Fibroblast of lung (primary cell): ENCODE measurements at regions not wholly inside any gene's neighbourhood (a gene's known extent, or its start where the extent isn't known, plus 50 kb on each side); places are given as distances from the start of the nearest gene placed in this dataset.

ENCODE experiments used
- DNase-seq, 2 donors: peaks; one replicate each; pipeline versions ENCODE4 v3.0.0 to v3.0.0-alpha.2; 2010; ENCODE audit warnings: low read depth in 2 of 2
- H2AFZ ChIP-seq: 2 replicates; pipeline ENCODE4 v1.5.1; 2012; ENCODE audit warnings: low read length, control low read depth, inconsistent platforms
- H3K27ac ChIP-seq: 2 replicates; pipeline ENCODE4 v1.5.1; 2011; ENCODE audit warnings: low read length, control low read depth; ENCODE audit not compliant: insufficient read depth
- H3K27me3 ChIP-seq: 2 replicates; pipeline ENCODE4 v1.5.1; 2011; ENCODE audit warnings: mild to moderate bottlenecking, low read length; ENCODE audit not compliant: control insufficient read depth, insufficient read depth
- H3K36me3 ChIP-seq: 2 replicates; pipeline ENCODE4 v1.5.1; 2011; ENCODE audit warnings: low read length; ENCODE audit not compliant: control insufficient read depth, insufficient read depth
- H3K4me1 ChIP-seq: 2 replicates; pipeline ENCODE4 v1.5.1; 2011; ENCODE audit warnings: low read length; ENCODE audit not compliant: control insufficient read depth, insufficient read depth; ENCODE audit errors: extremely low read depth
- H3K4me2 ChIP-seq: 2 replicates; pipeline ENCODE4 v1.5.1; 2011; ENCODE audit warnings: low read length, control low read depth; ENCODE audit not compliant: insufficient read depth; ENCODE audit errors: extremely low read depth
- H3K4me3 ChIP-seq, 4 experiments: fragments of 200-600 bp in 1 of 4; sonication (generic) in 1 of 4; replicated peaks in 1 of 4; 2 replicates each; pipeline ENCODE4 v1.5.1; 2011 to 2016; ENCODE audit warnings: low read length in 4 of 4, low read depth in 3 of 4, mild to moderate bottlenecking in 3 of 4, control low read depth in 2 of 4, inconsistent platforms in 1 of 4, mixed read lengths in 1 of 4; ENCODE audit not compliant: insufficient read depth in 1 of 4; ENCODE audit errors: control extremely low read depth in 1 of 4
- H3K79me2 ChIP-seq: 2 replicates; pipeline ENCODE4 v1.5.1; 2012; ENCODE audit warnings: mild to moderate bottlenecking, low read length, inconsistent platforms; ENCODE audit not compliant: control insufficient read depth, insufficient read depth
- H3K9ac ChIP-seq: 2 replicates; pipeline ENCODE4 v1.5.1; 2011; ENCODE audit warnings: mild to moderate bottlenecking, low read length, control low read depth; ENCODE audit not compliant: insufficient read depth
- H3K9me3 ChIP-seq: 2 replicates; pipeline ENCODE4 v1.5.1; 2012; ENCODE audit warnings: low read depth, low read length; ENCODE audit not compliant: control insufficient read depth, insufficient read depth
- H4K20me1 ChIP-seq: 2 replicates; pipeline ENCODE4 v1.5.1; 2011; ENCODE audit warnings: low read length; ENCODE audit not compliant: control insufficient read depth, insufficient read depth; ENCODE audit errors: extremely low read depth
- EZH2 ChIP-seq: IDR thresholded peaks from 2 replicates; pipeline ENCODE4 v1.5.1; 2012; ENCODE audit warnings: low read length, control low read depth, mild to moderate bottlenecking; ENCODE audit errors: missing control alignments
- TF ChIP-seq, protein P1 (sequence below), 2 donors: IDR thresholded peaks in 1 of 2; conservative IDR thresholded peaks in 1 of 2; 1 replicate in 1 of 2; 2 replicates in 1 of 2; pipeline ENCODE4 v1.5.1; 2011 to 2012; ENCODE audit warnings: low read length in 2 of 2, control low read depth in 1 of 2, inconsistent platforms in 1 of 2, low read depth in 1 of 2, mild to moderate bottlenecking in 1 of 2

DNA sequence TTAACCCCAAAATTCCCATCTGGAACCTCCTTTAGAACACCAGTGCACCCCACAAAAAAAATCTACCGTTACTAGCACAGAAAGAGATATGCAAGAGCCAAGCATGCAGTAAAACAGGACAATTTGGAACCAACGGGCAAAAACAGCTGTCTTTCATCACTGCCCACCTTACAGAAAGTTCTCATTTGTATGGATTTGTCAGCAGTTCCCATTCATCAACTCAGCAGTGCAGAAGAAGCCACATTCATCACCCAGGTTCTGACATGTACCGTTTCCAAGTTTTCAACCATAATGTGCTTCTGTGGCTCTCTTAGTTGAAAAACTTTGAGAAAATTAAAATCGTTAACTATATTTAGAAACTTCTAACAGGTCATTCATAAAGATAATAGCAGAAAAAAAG is 387.0 kb downstream of the RPS29 start:
- Histone ChIP-seq H3K27me3 (no peaks in the 10 kb centered on the region), H3K4me1 (no peaks in the 10 kb centered on the region), H3K9ac (no peak overlapping the region), H2AFZ (no peak overlapping the region), H3K36me3 (no peaks in the 10 kb centered on the region), H3K4me3 (no peak overlapping the region), H4K20me1 (no peaks in the 10 kb centered on the region), H3K79me2 (no peaks in the 10 kb centered on the region), H3K9me3 (no peaks in the 10 kb centered on the region), H3K27ac (no peak overlapping the region), H3K4me2 (no peak overlapping the region)
- no peak for TF ChIP-seq EZH2
- TF ChIP-seq, protein P1, sequence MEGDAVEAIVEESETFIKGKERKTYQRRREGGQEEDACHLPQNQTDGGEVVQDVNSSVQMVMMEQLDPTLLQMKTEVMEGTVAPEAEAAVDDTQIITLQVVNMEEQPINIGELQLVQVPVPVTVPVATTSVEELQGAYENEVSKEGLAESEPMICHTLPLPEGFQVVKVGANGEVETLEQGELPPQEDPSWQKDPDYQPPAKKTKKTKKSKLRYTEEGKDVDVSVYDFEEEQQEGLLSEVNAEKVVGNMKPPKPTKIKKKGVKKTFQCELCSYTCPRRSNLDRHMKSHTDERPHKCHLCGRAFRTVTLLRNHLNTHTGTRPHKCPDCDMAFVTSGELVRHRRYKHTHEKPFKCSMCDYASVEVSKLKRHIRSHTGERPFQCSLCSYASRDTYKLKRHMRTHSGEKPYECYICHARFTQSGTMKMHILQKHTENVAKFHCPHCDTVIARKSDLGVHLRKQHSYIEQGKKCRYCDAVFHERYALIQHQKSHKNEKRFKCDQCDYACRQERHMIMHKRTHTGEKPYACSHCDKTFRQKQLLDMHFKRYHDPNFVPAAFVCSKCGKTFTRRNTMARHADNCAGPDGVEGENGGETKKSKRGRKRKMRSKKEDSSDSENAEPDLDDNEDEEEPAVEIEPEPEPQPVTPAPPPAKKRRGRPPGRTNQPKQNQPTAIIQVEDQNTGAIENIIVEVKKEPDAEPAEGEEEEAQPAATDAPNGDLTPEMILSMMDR (conservative IDR thresholded peaks at IDR 0.05 in 1 of 2, IDR thresholded peaks at IDR 0.05 in 1 of 2; ENCODE audit: low read depth in 1 of 2, low read length in 2 of 2): no peak
- DNase-seq: no peak

DNA sequence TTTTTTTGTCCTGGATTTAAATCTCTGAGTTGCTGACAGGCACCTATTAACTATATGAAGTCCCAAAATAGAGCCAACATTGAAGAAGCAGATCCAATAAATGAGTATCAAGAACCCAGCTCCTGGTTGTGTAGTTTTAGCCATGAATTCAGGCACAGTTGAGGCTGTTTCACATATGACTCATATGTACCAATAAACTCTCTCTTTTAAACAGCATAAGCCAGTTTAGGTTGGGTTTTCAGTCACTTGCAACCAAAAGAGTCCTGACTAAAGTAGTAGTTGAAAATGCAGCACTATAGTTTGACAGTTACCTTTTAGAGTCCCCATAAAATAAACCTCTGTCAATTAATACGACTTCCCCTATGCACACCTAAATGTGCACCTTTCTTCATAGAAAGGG is 389.9 kb downstream of the RPS29 start:
- Histone ChIP-seq H3K27ac (no peak overlapping the region), H3K27me3 (no peaks in the 10 kb centered on the region), H2AFZ (no peak overlapping the region), H3K9ac (no peak overlapping the region), H4K20me1 (no peaks in the 10 kb centered on the region), H3K4me2 (no peak overlapping the region), H3K4me1 (no peaks in the 10 kb centered on the region), H3K36me3 (no peaks in the 10 kb centered on the region), H3K79me2 (no peaks in the 10 kb centered on the region), H3K4me3 (no peak overlapping the region), H3K9me3 (no peaks in the 10 kb centered on the region)
- TF ChIP-seq EZH2: no peak
- TF ChIP-seq, protein P1 (conservative IDR thresholded peaks at IDR 0.05 in 1 of 2, IDR thresholded peaks at IDR 0.05 in 1 of 2; ENCODE audit: low read depth in 1 of 2, low read length in 2 of 2): no peak
- no peak for DNase-seq

DNA sequence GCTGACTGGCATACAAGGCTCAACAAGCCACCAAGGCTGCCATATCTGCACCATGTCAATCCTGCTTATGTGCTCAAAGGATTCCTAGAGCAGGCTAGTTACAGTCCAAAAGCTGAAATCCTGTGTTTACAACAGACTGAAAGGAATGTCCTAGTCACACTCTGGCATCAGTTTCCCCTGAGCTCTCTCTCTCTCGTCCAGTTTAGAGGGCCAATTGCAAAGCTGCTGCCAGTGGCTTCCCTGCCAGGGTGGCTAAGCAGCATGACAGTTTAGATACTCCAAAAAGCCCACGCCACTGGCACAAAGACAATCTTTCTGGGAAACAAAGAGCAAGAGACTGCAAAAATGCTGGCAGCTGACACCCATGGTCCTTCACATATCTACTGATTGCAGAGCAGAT is 392.1 kb downstream of the RPS29 start:
- Histone ChIP-seq H3K27me3 (no peaks in the 10 kb centered on the region), H3K9me3 (no peaks in the 10 kb centered on the region), H3K27ac (no peak overlapping the region), H3K9ac (no peak overlapping the region), H3K36me3 (no peaks in the 10 kb centered on the region), H3K79me2 (no peaks in the 10 kb centered on the region), H3K4me1 (no peaks in the 10 kb centered on the region), H4K20me1 (no peaks in the 10 kb centered on the region), H3K4me2 (no peak overlapping the region), H3K4me3 (no peak overlapping the region), H2AFZ (no peak overlapping the region)
- no peak for DNase-seq
- TF ChIP-seq, protein P1 (conservative IDR thresholded peaks at IDR 0.05 in 1 of 2, IDR thresholded peaks at IDR 0.05 in 1 of 2; ENCODE audit: low read depth in 1 of 2, low read length in 2 of 2): no peak
- no peak for TF ChIP-seq EZH2
